ENCODE measurements at regions not wholly inside any gene's neighbourhood (a gene's known extent, or its start where the extent isn't known, plus 50 kb on each side); places are given as distances from the start of the nearest gene placed in this dataset.

GRCh38 chr6:98272060-98272459, 562.3 kb upstream of the POU3F2 start:
- TF ChIP-seq CTCF (IDR thresholded peaks at IDR 0.05; ENCODE audit: control insufficient read depth, insufficient read depth, low read depth, low read length, missing control alignments): no peak
- DNase-seq (ENCODE audit: low read depth): no peak
- H3K4me3 ChIP-seq (ENCODE audit: control insufficient read depth, low read depth, low read length): no peak overlapping the region

- TF ChIP-seq CTCF (IDR thresholded peaks at IDR 0.05; ENCODE audit: control insufficient read depth, insufficient read depth, low read depth, low read length, missing control alignments): no peak
- no peak overlapping the region for H3K4me3 ChIP-seq (ENCODE audit: control insufficient read depth, low read depth, low read length)
- no peak for DNase-seq (ENCODE audit: low read depth)
Observed at GRCh38 chr6:98274691-98275090, 559.7 kb upstream of the POU3F2 start.

- DNase-seq (ENCODE audit: low read depth): no peak
- H3K4me3 ChIP-seq (ENCODE audit: control insufficient read depth, low read depth, low read length): no peak overlapping the region
- no peak for TF ChIP-seq CTCF (IDR thresholded peaks at IDR 0.05; ENCODE audit: control insufficient read depth, insufficient read depth, low read depth, low read length, missing control alignments)
Observed at GRCh38 chr6:98280492-98280891, 553.9 kb upstream of the POU3F2 start.

- no peak overlapping the region for H3K4me3 ChIP-seq (ENCODE audit: control insufficient read depth, low read depth, low read length)
- TF ChIP-seq CTCF (IDR thresholded peaks at IDR 0.05; ENCODE audit: control insufficient read depth, insufficient read depth, low read depth, low read length, missing control alignments): no peak
- no peak for DNase-seq (ENCODE audit: low read depth)
Observed at GRCh38 chr6:98286620-98287019, 547.8 kb upstream of the POU3F2 start.

- H3K4me3 ChIP-seq (ENCODE audit: control insufficient read depth, low read depth, low read length): no peak overlapping the region
Observed at GRCh38 chr6:98287876-98288275, 546.5 kb upstream of the POU3F2 start.

GRCh38 chr6:98292810-98293209, 541.6 kb upstream of the POU3F2 start:
- DNase-seq (ENCODE audit: low read depth): no peak
- no peak overlapping the region for H3K4me3 ChIP-seq (ENCODE audit: control insufficient read depth, low read depth, low read length)
- no peak for TF ChIP-seq CTCF (IDR thresholded peaks at IDR 0.05; ENCODE audit: control insufficient read depth, insufficient read depth, low read depth, low read length, missing control alignments)

More at GRCh38 chr6:98287876-98288275, 546.5 kb upstream of the POU3F2 start:
- DNase-seq (ENCODE audit: low read depth): no peak
- no peak for TF ChIP-seq CTCF (IDR thresholded peaks at IDR 0.05; ENCODE audit: control insufficient read depth, insufficient read depth, low read depth, low read length, missing control alignments)
